GM12873 (cell line): ENCODE measurements at regions not wholly inside any gene's neighbourhood (a gene's known extent, or its start where the extent isn't known, plus 50 kb on each side); places are given as distances from the start of the nearest gene placed in this dataset.

Experiments used
- TF ChIP-seq, protein P1 (sequence below): IDR thresholded peaks from 2 replicates; pipeline ENCODE4 v1.5.1; 2012; ENCODE audit warnings: low read depth, mild to moderate bottlenecking, moderate library complexity, low read length, control low read depth; ENCODE audit not compliant: insufficient read depth; ENCODE audit errors: missing control alignments

DNA sequence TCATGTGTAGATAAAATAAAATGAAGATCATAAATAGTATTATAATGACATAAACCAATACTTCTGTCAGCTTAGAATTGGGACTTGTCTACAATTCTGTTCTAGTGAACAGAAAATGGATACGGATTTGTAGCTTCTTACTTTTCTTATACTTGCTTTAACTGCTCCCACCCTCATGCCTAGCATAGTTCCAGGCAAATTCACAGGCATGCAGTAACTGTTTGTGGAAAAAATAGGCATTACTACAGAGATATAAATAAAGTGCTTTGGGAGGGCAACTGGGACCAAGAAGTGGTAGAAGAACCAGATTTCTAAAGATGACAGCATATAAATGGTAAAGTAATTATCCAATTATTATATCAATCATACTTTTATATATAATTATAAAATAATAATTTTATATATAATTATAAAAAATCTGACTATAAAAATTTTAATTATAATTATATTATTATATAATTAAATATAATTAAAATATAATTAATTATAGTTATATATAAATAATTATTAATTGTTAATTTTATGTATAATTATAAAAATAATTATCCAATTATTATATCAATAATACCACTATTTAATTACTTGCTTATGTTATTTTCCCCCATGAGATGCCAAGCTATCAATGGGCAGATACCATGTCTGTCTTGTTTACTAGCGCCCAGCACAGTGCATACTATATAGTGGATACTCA lies 144.1 kb downstream of the NOC3L start:
- TF ChIP-seq, protein P1, sequence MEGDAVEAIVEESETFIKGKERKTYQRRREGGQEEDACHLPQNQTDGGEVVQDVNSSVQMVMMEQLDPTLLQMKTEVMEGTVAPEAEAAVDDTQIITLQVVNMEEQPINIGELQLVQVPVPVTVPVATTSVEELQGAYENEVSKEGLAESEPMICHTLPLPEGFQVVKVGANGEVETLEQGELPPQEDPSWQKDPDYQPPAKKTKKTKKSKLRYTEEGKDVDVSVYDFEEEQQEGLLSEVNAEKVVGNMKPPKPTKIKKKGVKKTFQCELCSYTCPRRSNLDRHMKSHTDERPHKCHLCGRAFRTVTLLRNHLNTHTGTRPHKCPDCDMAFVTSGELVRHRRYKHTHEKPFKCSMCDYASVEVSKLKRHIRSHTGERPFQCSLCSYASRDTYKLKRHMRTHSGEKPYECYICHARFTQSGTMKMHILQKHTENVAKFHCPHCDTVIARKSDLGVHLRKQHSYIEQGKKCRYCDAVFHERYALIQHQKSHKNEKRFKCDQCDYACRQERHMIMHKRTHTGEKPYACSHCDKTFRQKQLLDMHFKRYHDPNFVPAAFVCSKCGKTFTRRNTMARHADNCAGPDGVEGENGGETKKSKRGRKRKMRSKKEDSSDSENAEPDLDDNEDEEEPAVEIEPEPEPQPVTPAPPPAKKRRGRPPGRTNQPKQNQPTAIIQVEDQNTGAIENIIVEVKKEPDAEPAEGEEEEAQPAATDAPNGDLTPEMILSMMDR = no peak

DNA sequence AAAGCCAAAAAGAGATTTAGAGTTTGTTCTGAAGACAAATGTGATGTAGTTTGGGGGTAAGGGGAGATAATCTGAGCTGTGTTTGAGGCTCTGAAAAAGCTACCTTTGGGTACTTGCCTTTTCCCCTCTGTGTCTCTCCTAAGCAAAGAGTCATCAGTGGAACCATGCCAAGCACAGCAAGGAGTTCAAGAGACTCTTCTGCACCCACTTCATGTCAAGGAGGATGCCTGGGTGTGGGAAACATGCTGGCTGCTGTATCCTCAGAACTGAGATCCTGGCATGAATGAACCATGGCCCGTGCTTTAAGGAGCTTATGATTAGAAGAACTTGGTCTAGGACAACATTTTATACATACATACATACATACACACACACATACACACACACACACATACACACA lies 142.9 kb downstream of the NOC3L start:
- TF ChIP-seq, protein P1 = no peak

DNA sequence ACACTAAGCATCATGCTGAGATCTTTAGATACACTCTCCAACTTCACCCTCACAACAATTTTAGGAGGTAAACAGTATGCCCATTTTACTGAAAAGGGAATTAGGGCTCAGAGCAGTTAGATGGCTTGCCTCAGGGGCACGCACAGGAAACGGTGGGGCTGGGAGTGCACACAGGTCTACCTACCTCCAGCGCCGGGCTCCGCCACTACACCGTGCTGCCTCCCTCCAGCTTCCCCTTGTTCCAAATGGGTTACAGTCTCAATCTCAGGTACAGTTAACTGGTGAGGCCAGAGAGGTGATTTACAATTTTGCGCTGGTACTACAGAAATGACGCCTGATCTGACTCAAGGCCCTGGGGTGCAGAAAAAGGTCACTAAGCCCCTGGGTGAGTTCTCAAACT lies 142.0 kb downstream of the NOC3L start:
- TF ChIP-seq, protein P1 = no peak

DNA sequence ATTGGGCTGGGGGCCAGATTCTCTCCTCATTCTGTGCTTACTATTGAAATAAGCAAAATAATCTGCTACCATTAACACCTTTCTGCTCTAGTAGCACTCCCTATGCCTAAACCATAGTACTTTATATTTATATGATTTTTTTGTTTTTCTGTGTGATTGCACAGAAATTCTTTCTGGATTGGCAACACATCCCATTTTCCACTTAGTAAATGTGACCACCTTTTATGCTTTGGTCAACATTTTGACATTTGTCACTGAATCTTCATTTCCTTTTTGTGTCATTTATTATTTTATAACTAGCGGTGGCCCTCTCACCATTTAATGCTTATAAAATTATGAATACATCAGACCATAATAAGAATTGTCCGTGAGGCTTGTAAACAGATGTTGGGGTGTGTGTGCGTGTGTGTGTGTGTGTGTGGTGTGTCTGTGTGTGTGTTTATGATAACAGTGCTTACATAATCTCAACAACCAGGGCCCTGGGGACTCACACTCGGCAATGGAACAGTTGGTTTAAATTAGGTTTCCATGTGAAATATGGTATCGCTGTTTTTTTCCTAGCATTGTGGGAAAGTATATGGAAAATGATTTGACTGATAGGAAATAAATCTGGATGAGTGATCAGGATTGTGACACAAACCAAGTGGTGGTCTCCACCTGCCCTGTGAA lies 138.9 kb downstream of the NOC3L start:
- TF ChIP-seq, protein P1 = no peak

DNA sequence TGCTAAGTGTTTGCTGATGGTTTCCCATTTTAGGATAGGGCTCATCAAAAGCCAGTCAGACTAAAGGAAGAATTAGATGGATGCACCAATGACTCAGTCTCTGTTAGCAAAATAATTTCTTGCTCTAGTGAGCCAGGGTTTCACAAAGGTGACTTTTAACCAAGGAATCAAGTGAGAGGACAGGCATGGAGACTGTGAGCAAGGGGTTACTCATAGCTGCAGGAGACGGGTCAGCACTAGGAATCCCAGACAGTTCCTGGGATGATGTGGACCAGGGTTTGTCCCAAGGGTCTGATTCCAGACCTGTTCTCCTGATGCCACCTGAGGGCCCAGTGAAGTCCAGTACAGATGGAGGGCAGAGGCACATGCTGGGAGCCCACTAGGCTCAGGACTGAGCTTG lies 138.1 kb downstream of the NOC3L start:
- TF ChIP-seq, protein P1 = no peak

DNA sequence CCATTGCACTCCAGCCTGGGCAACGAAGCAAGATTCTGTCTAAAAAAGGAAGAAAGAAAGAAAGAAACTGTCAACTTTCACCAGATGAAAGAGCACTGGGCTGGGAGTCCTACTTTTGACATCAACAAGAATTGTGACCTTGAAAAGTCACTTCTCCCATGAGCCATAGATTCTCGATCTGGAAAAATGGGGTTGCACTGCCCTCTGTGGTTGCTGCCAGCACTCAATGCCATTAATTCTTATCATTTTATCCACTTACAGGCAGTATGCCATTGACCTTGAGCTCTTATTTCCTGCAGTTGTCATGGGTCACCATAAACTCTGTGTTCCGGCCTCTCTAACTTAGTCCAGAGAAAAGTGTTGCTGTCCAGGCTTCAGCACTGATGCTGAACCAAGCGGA lies 137.2 kb downstream of the NOC3L start:
- TF ChIP-seq, protein P1 = no peak

DNA sequence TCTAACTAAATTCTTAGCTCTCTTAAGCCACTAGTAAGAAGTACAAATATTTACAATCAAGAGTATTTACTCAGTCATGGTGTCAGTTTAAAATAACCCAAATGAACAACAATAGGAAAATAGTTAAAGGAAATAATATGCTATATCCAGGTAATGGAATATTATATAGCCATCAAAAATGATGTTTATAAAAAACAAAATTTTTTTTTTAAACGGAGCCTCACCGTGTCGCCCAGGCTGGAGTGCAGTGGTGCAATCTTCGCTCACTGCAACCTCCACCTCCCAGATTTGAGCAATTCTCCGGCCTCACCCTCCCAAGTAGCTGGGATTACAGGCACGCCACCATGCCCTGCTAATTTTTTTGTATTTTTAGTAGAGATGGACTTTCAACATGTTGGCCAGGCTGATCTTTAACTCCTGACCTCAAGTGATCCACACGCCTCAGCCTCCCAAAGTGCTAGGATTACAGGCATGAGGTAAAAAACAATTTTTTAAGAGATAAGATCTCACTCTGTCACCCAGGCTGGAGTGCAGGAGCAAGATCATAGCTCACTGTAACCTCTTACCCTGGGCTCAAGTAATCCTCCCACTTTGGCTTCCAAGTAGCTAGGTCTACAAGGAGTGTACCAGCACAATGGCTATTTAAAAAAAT lies 132.5 kb downstream of the NOC3L start:
- TF ChIP-seq, protein P1 = no peak
